GM19328 (cell line): ENCODE measurements at regions not wholly inside any gene's neighbourhood (a gene's known extent, or its start where the extent isn't known, plus 50 kb on each side); places are given as distances from the start of the nearest gene placed in this dataset.

Experiments
- ATAC-seq: cut with Tn5 transposase; IDR thresholded peaks from one replicate; pipeline ENCODE4 v1.9.1; 2021; ENCODE audit warnings: mild to moderate bottlenecking, moderate library complexity; ENCODE audit not compliant: unreplicated experiment

DNA sequence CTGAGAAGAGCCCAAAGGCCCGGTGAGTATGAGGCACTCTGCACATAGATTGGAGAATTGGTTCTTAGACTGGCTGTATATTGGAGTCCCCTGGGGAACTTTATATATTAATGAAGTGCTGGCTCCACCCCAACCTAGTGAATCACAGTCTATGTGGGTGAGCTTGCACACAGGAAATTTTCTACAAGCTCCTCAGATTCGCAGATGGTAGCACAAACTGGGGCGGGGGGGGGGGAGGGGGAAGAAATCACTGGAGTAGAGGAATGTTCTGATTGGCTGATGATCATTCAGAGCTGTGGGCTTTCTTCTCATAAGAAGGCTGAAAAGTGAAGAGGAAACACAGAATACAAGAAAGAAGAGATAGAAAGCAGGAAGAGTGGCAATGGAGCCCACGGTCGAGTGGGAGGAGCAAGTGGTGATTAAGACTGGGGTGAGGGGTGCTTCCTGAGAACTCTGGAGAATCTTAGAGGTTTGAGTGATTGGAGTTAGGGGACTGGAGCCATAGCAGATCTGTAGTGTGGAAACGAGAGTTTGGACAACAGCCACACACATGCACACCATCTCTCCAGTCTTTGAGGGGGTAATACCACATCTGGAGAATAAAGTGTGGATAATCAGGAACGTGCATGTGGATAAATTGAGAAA, 465.9 kb upstream of the DAB1 start:
- ATAC-seq = no peak

- no peak for ATAC-seq
These were observed 464.2 kb upstream of the DAB1 start for GRCh38 chr1:57887964-57888491.

GRCh38 chr1:57886376-57886775, 462.5 kb upstream of the DAB1 start:
- ATAC-seq = no peak

DNA sequence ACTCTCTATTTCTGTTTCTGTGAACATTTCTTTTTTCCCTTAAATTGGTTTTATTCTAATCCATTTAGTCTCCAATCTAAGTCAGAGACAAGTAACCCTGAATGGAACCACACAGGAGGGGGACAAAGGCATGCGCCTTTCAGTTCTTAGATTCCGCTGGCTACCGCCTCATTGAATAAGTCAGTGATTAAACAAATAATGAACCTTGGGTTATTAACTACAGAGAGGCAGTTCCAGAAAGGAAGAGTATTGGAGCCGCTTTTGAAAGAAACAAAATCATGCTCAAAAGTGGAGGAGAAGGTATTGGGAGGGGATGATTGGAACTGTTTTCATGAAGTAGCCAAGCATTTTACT, 459.8 kb upstream of the DAB1 start:
- ATAC-seq = no peak

DNA sequence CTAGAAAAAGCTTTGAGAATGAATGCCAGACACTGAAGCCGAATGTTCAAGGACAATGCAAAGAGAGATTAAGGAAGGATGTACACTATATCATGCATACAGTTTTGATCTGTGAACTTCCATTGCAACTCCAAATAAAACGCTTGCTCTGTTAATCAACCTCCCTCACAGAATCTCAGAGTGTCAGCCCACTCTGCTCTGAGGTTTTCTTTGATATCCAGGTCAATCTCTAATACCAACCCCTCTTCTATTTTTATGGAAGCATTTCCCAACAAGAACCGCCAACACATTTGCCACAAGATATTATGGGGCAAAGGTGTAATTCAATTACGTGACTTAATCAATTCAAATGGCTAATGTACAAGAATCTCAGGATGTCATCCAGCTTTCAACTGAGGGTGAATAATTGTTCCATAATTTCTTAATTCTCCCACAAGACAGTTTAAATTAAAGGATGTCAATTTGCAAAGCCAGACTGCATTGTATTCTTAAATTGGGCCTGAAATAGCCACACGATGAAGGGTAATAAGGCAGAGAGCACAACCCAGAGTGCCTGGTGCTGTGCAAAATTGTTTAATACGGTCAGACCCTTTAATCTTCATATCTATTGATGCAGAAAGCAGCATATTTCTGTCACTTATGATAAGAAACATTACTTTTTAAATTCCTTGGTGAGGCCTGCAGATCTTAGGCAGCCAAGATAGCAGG, 459.2 kb upstream of the DAB1 start:
- ATAC-seq = no peak

DNA sequence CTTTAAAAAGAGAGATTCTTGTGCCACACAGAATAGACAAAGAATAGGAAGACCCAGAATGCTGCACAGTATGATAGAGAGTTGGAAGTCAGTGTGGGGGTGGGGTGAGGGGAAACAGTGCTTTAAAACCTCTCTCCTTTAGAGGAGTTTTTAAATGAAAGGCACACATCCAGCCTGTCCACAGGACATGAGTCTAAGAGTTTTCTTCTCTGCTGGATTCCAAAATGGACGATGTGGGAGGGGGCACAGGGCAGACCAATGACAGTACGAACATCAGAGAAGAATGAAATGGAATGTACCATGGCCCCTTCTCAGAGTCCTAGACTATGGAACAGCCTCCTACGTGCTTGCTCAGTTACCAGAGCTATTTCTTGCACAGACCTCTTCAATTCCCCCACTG, 458.2 kb upstream of the DAB1 start:
- no peak for ATAC-seq

DNA sequence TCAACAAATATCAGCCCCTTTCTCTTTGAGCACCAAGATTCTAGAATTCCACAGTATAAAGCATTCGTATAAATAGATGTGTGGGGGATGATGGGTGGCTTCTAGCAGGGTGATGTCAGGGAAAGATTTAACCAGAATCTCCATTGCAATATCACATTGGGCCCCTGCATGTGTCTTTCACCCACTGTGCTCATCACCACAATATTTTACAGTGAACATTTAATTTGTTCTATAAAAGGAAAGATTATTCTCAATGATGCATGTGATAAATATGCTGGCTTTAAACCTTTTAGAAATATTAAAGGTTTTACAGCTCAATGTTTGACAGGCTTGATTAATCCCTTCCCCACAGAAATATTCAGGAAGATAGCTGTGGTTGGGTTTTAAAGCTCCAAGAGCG, 457.8 kb upstream of the DAB1 start:
- ATAC-seq = no peak

DNA sequence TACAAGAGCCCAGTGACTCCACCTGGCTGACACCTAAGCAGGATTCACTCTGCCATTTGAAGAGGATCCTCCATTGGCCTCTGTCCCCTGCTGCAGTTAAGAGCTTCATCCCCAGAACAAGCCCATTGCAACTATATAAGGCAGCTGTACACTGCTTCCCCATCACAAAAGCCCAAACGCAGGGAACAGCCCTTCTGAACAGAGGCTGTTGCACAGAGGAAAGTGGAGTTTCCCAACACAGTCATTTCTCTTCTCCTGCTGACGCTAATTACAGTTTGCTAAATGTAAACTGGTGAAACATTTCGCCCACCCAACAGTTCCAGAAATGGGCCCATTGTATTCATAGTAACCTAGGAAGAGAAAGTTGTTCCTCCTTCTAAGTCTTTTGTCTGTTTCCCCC, 455.8 kb upstream of the DAB1 start:
- no peak for ATAC-seq

- ATAC-seq = no peak
These were observed 450.6 kb upstream of the DAB1 start for GRCh38 chr1:57874418-57874877.

GRCh38 chr1:57872913-57873312, 449.1 kb upstream of the DAB1 start:
- ATAC-seq = no peak

GRCh38 chr1:57868908-57869307, 445.0 kb upstream of the DAB1 start:
- ATAC-seq = no peak

GRCh38 chr1:57868239-57868638, 444.4 kb upstream of the DAB1 start:
- ATAC-seq = no peak

DNA sequence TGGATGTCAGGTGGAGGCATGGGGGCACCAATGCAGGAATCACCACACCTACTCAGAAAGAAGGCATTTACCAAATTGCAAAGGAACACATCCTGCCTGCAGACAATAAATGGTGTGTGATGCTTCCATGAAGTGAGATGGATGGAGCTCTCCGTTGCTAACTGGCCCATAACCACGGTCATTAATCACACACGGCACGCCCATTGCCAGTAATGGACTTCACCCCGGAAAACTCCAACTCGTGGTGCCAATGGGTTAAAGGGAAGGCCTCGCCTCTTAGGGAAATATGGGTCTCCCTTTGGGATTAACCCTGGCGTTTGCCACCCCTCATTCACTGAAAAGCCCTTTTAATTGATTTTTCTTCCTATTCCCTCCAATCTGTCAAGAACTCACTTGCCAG, 443.1 kb upstream of the DAB1 start:
- no peak for ATAC-seq

GRCh38 chr1:57860931-57861565, 437.2 kb upstream of the DAB1 start:
- ATAC-seq = no peak

GRCh38 chr1:57860325-57860724, 436.5 kb upstream of the DAB1 start:
- ATAC-seq = no peak

DNA sequence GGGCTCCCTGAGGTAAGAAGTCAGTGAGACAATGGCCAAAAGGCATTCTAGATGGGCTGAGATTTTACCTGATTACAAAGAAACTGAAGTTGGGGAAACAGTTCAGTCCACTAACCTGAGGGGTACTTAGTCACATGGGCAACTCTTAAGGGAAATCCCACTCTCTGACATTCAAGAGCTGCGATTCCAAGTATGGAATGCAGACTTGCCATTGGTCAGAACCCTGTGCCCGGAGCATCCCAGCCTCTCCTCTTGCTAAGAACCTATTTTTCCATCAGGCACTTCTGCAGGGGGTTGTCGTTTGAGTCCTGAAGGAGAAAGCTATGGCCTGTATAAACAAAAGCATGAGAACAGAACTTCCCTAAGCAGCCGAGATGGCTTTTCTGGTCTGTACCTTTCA, 434.9 kb upstream of the DAB1 start:
- no peak for ATAC-seq

DNA sequence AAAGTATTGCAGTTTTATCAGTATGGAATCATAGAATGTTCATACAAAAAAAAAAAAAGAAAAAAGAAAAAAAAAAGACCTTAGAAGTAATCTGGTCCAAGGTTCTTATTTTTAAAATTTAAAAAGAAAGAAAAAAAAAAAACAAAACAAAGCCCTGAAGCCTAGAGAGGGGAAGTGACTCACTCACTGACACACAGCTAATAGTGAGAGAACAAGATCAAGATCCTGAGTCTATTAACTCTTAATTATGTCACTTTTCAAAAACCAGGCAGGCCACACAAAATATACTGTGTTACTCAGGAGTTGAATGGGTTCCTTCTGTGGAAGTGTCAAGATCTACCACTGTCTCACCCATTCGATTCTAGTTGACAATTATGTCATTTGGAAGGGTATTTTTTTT, 433.9 kb upstream of the DAB1 start:
- no peak for ATAC-seq

GRCh38 chr1:57854436-57854835, 430.6 kb upstream of the DAB1 start:
- ATAC-seq = no peak

DNA sequence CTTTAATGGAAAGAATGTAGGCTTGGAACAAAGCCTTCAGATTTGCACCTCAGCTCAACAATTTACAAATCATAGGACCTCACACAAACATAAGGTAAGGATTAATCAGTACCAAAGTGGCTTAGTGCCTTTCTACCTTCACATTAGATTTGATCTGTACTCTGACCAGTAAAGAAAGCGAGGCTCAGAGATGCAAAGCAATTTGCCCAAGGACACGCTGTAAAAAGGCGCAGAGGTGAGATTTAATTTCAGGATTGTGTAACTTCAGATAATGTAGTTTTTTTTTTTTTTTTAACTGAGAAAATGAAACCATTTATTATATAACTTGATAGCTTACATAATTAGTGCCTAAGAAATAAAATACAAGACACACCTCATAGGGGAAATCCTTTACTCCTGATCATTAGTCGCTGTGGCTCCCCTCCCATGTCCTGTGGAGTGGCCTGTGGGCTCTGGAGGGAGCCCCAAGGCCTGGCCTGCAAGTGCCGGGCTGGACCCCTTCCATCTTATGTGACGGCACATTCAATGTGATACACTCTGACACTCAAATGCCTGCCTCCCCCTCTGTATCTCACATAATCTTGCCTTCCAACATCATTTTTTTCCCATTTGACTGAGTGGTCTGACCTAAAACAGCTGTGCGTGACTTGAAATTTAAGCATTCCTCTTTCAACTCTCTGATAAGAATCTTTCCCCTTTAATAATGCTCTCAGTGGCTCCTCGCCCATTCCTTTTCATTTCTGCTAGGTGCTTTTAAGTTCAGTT, 426.5 kb upstream of the DAB1 start:
- no peak for ATAC-seq

DNA sequence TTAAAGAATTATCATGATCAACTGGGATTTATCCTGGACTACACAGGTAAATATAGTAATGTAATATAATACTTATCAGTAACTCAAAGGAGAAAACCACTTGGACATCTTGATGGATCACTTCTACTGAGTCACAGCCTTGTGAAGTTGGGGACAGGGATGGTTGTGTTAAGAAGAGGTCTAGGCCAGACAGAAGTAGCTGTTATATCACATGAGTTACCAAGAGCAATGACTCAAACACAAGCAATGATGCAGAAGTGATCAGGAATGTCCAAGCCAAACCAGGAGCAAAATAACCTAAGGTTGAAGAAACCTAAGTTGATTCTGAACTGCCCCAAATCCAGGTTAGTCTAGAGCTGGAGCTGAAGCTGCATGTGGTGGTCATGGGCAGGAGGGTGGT, 424.5 kb upstream of the DAB1 start:
- ATAC-seq = no peak

DNA sequence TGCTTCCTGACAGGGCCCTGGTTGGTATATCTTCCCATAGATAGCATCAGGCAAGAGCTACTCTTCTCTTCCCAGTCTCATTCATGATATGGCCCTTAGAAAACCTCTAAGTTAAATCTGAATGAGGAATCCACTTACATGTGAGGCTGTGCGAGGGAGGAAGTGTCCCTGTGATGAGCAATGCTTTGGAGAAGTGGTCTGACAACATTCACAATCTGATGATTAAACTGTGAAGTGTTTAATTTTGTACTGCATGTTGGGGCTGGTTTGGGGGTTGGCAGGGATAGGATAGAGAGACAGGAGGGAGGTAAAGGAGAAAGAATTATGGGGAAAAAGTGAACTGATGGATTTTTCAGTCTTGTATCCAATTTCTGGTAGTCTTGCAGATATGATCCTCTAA, 421.2 kb upstream of the DAB1 start:
- ATAC-seq = no peak
